IMR-90 (cell line): ENCODE measurements at regions not wholly inside any gene's neighbourhood (a gene's known extent, or its start where the extent isn't known, plus 50 kb on each side); places are given as distances from the start of the nearest gene placed in this dataset.

Experiments used
- ATAC-seq: fragments of 200-7000 bp; cut with Tn5 transposase; 2 replicates; pipeline ENCODE4 v1.9.1; 2020; ENCODE audit warnings: low read depth, mild to moderate bottlenecking, moderate library complexity
- BruUV-seq: library from RNA; stranded (reverse); fragments of 400-500 nt; replicated peaks from 2 replicates; lab custom pipeline; 2021; lab: Mats Ljungman, UMichigan
- CTCF ChIA-PET: fragments of 300-600 bp; formaldehyde crosslinking; extraction: SDS; loops from one replicate; lab custom pipeline; 2021; ENCODE audit warnings: antibody characterized with exemption; lab: Yijun Ruan, JAX
- POLR2A ChIA-PET: fragments of 300-600 bp; sonication (Branson Sonifier 250); formaldehyde crosslinking; loops from one replicate; lab custom pipeline; 2022; ENCODE audit warnings: antibody characterized with exemption; ENCODE audit not compliant: unreplicated experiment; lab: Charles Lee
- DNase-seq: peaks from one replicate; pipeline ENCODE4 v3.0.0; 2013
- H2AFZ ChIP-seq: replicated peaks from 2 replicates; pipeline ENCODE3; 2013; ENCODE audit warnings: low read length, mild to moderate bottlenecking; ENCODE audit not compliant: poor library complexity
- H2AK5ac ChIP-seq: 2 replicates; pipeline ENCODE4 v1.6.1; 2013; ENCODE audit warnings: low read depth, low read length, inconsistent platforms
- H2AK9ac ChIP-seq: replicated peaks from 2 replicates; pipeline ENCODE3; 2013; ENCODE audit warnings: mild to moderate bottlenecking, low read depth, low read length, moderate library complexity; ENCODE audit not compliant: poor library complexity
- H2BK120ac ChIP-seq: 2 replicates; pipeline ENCODE4 v1.6.1; 2013; ENCODE audit warnings: low read depth, low read length, inconsistent platforms
- H2BK15ac ChIP-seq: 3 replicates; pipeline ENCODE4 v1.6.1; 2013; ENCODE audit warnings: low read depth, low read length, inconsistent platforms
- H2BK20ac ChIP-seq: 2 replicates; pipeline ENCODE4 v1.6.1; 2013; ENCODE audit warnings: low read depth, mild to moderate bottlenecking, inconsistent platforms, low read length, moderate library complexity
- H2BK5ac ChIP-seq: 2 replicates; pipeline ENCODE4 v1.6.1; 2013; ENCODE audit warnings: mild to moderate bottlenecking, low read depth, low read length, inconsistent platforms; ENCODE audit not compliant: poor library complexity, severe bottlenecking
- H3K14ac ChIP-seq: replicated peaks from 2 replicates; pipeline ENCODE4 v1.6.1; 2013; ENCODE audit warnings: low read depth, low read length, inconsistent platforms
- H3K18ac ChIP-seq: 2 replicates; pipeline ENCODE4 v1.6.1; 2013; ENCODE audit warnings: low read depth, low read length, control low read depth
- H3K23ac ChIP-seq: 2 replicates; pipeline ENCODE4 v1.6.1; 2013; ENCODE audit warnings: low read depth, low read length, inconsistent platforms
- H3K27ac ChIP-seq: 2 replicates; pipeline ENCODE4 v1.5.1; 2013; ENCODE audit warnings: mild to moderate bottlenecking, control low read depth, low read length; ENCODE audit not compliant: insufficient read depth
- H3K27me3 ChIP-seq: 2 replicates; pipeline ENCODE4 v1.6.1; 2013; ENCODE audit warnings: low read length; ENCODE audit not compliant: control insufficient read depth, insufficient read depth
- H3K36me3 ChIP-seq: 2 replicates; pipeline ENCODE4 v1.6.1; 2013; ENCODE audit warnings: low read length, mixed read lengths; ENCODE audit not compliant: control insufficient read depth, insufficient read depth
- H3K4ac ChIP-seq: 2 replicates; pipeline ENCODE4 v1.6.1; 2013; ENCODE audit warnings: low read depth, low read length, inconsistent platforms
- H3K4me1 ChIP-seq: 2 replicates; pipeline ENCODE4 v1.6.1; 2013; ENCODE audit warnings: low read length, mixed read lengths; ENCODE audit not compliant: control insufficient read depth, insufficient read depth
- H3K4me2 ChIP-seq: 2 replicates; pipeline ENCODE4 v1.6.1; 2013; ENCODE audit warnings: low read depth, mild to moderate bottlenecking, control low read depth, low read length, moderate library complexity
- H3K4me3 ChIP-seq: 2 replicates; pipeline ENCODE4 v1.5.1; 2013; ENCODE audit warnings: low read depth, mild to moderate bottlenecking, control low read depth, low read length, moderate library complexity; ENCODE audit not compliant: insufficient read depth
- H3K56ac ChIP-seq: 2 replicates; pipeline ENCODE4 v1.6.1; 2013; ENCODE audit warnings: low read length, inconsistent platforms; ENCODE audit not compliant: insufficient read depth; ENCODE audit errors: extremely low read depth
- H3K79me1 ChIP-seq, 2 experiments: 2 replicates each; pipeline ENCODE4 v1.6.1; 2013; ENCODE audit warnings: low read length in 2 of 2, inconsistent platforms in 1 of 2, low read depth in 1 of 2
- H3K9ac ChIP-seq: 2 replicates; pipeline ENCODE4 v1.6.1; 2013; ENCODE audit warnings: low read depth, low read length, control low read depth
- H3K9me1 ChIP-seq: 2 replicates; pipeline ENCODE4 v1.6.1; 2013; ENCODE audit warnings: low read length, inconsistent platforms; ENCODE audit not compliant: insufficient read depth
- H3K9me3 ChIP-seq: 2 replicates; pipeline ENCODE4 v1.6.1; 2013; ENCODE audit warnings: low read length; ENCODE audit not compliant: control insufficient read depth, insufficient read depth
- H4K20me1 ChIP-seq: 2 replicates; pipeline ENCODE4 v1.6.1; 2013; ENCODE audit warnings: low read length, inconsistent platforms; ENCODE audit not compliant: insufficient read depth
- H4K5ac ChIP-seq: 2 replicates; pipeline ENCODE4 v1.6.1; 2013; ENCODE audit warnings: mild to moderate bottlenecking, low read depth, low read length, control low read depth
- H4K8ac ChIP-seq, 2 experiments: 2 replicates each; pipeline ENCODE4 v1.6.1; 2013; ENCODE audit warnings: low read depth in 2 of 2, low read length in 2 of 2, control low read depth in 1 of 2, inconsistent platforms in 1 of 2
- H4K91ac ChIP-seq: 2 replicates; pipeline ENCODE4 v1.6.1; 2013; ENCODE audit warnings: low read depth, low read length, inconsistent platforms; ENCODE audit not compliant: insufficient read depth
- CTCF ChIP-seq: conservative IDR thresholded peaks from 2 replicates; pipeline ENCODE4 v1.5.1; 2012; ENCODE audit warnings: mild to moderate bottlenecking, low read depth, low read length, improper control_type of control experiment
- ELK1 ChIP-seq: fragments of 150-350 bp; IDR thresholded peaks from 2 replicates; pipeline ENCODE4 v1.6.1; 2016; ENCODE audit warnings: low read depth, mild to moderate bottlenecking, low read length, moderate library complexity, borderline replicate concordance
- WGBS, 2 experiments: methylation state at CpG; one replicate each; pipeline versions ENCODE4 v1.1.5 to v1.1.7; 2013; ENCODE audit warnings: missing lambda C conversion rate in 2 of 2; ENCODE audit not compliant: insufficient read length in 1 of 2; ENCODE audit errors: extremely low coverage in 2 of 2; 5-methylcytosine and 5-hydroxymethylcytosine counted together
- dilution Hi-C: fragments of 300-500 bp; cut with HindIII; formaldehyde crosslinking; loops from one replicate; pipeline ENCODE4 v1.14.3; 2018; ENCODE audit warnings: low sequenced_read_pairs; ENCODE audit not compliant: unreplicated experiment
- in situ Hi-C: fragments of 300-500 bp; cut with MboI; formaldehyde crosslinking; loops from 3 replicates; pipeline ENCODE4 v1.14.3; 2019; ENCODE audit warnings: low sequenced_read_pairs, inconsistent platforms, mixed read lengths
- intact Hi-C: fragments of 100-400 bp; cut with micrococcal nuclease; formaldehyde crosslinking; loops from 2 replicates; pipeline ENCODE4 v1.10.0; 2022

- no peak overlapping the region for H3K27ac ChIP-seq
- ATAC-seq (peak; percentile 50), DNase-seq (peak; percentile 39)
- H3K4me2 ChIP-seq: 0 out of 2 replicates have a peak overlapping the region, but pooled peaks have one; percentile 22
- no peak overlapping the region for H2AFZ ChIP-seq
- no TSS peak for BruUV-seq
- no peaks in the 10 kb centered on the region for H3K9me1 ChIP-seq
- H4K20me1 ChIP-seq: no peaks in the 10 kb centered on the region
- POLR2A ChIA-PET: no interaction called here
- no peaks in the 10 kb centered on the region for H3K9me3 ChIP-seq
- intact Hi-C loops: no loop called here
- H2AK9ac ChIP-seq: no peak overlapping the region
- in situ Hi-C loops: no loop called here
- peaks cover 0 to 3% of the 10 kb centered on the region in 2 experiments; a peak in 1 of 4 replicates for H3K79me1 ChIP-seq
- H2BK120ac ChIP-seq: no peak overlapping the region
- H3K36me3 ChIP-seq: no peaks in the 10 kb centered on the region
- H4K5ac ChIP-seq: no peak overlapping the region
- peak overlapping the region; percentile 16; the same call in 1 of the 2 replicates for H2BK20ac ChIP-seq
- H3K14ac ChIP-seq: no peak overlapping the region
- no peak overlapping the region for H3K18ac ChIP-seq
- no peak overlapping the region for H4K8ac ChIP-seq
- H2AK5ac ChIP-seq: no peak overlapping the region
- no peak overlapping the region for H3K23ac ChIP-seq
- TF ChIP-seq CTCF (peak; percentile 13; the same call in 1 of the 2 replicates), ELK1 (no peak)
- H3K56ac ChIP-seq: no peak overlapping the region
- CTCF ChIA-PET: no interaction called here
- no peak overlapping the region for H2BK5ac ChIP-seq
- H3K27me3 ChIP-seq: no peaks in the 10 kb centered on the region
- no peak overlapping the region for H3K4ac ChIP-seq
- H4K91ac ChIP-seq: no peak overlapping the region
- dilution Hi-C loops: no loop called here
- peaks cover 13% of the 10 kb centered on the region for H3K4me1 ChIP-seq
- 75% methylated on average over 7 of the region's 12 CpGs; no CpG with 5 or more reads in 1 of the 2 experiments for WGBS, 2 experiments
- H2BK15ac ChIP-seq: no peak overlapping the region
- no peak overlapping the region for H3K4me3 ChIP-seq
- H3K9ac ChIP-seq: no peak overlapping the region
Observed at GRCh38 chr17:43330876-43331639, 67.7 kb upstream of the ARL4D start.
